H1 (cell line): ENCODE measurements at regions not wholly inside any gene's neighbourhood (a gene's known extent, or its start where the extent isn't known, plus 50 kb on each side); places are given as distances from the start of the nearest gene placed in this dataset.

Experiments
- CTCF ChIA-PET: fragments of 300-600 bp; sonication (Branson Sonifier 250); formaldehyde crosslinking; loops from one replicate; lab custom pipeline; 2021; ENCODE audit not compliant: partially characterized antibody; lab: Charles Lee
- POLR2A ChIA-PET: fragments of 300-600 bp; sonication (Branson Sonifier 250); formaldehyde crosslinking; loops from one replicate; lab custom pipeline; 2021; ENCODE audit warnings: inconsistent platforms; ENCODE audit not compliant: partially characterized antibody; lab: Charles Lee
- DNase-seq, 2 experiments: peaks; one replicate each; pipeline versions ENCODE4 v3.0.0 to v3.0.0-alpha.2; 2010 to 2022; ENCODE audit warnings: low spot score in 2 of 2, low read depth in 1 of 2, mixed read lengths in 1 of 2
- FAIRE-seq: peaks from 2 replicates; lab custom pipeline; 2011; peaks lifted over from hg19 to GRCh38; lab: Jason Lieb, UNC
- H2AFZ ChIP-seq: 2 replicates; pipeline ENCODE4 v1.8.1; 2012; ENCODE audit warnings: low read length, inconsistent platforms
- H2AK5ac ChIP-seq: 2 replicates; pipeline ENCODE4 v1.6.1; 2013; ENCODE audit warnings: low read depth, low read length
- H2BK120ac ChIP-seq: replicated peaks from 2 replicates; pipeline ENCODE3; 2013; ENCODE audit warnings: low read depth, low read length, inconsistent platforms
- H2BK12ac ChIP-seq: 2 replicates; pipeline ENCODE4 v1.6.1; 2013; ENCODE audit warnings: low read depth, low read length
- H2BK15ac ChIP-seq: 2 replicates; pipeline ENCODE4 v1.6.1; 2013; ENCODE audit warnings: low read length
- H2BK20ac ChIP-seq: 2 replicates; pipeline ENCODE4 v1.6.1; 2013; ENCODE audit warnings: low read length
- H2BK5ac ChIP-seq: 2 replicates; pipeline ENCODE4 v1.6.1; 2013; ENCODE audit warnings: low read depth, low read length
- H3K14ac ChIP-seq: 2 replicates; pipeline ENCODE4 v1.6.1; 2013; ENCODE audit warnings: inconsistent platforms; ENCODE audit not compliant: insufficient read length
- H3K18ac ChIP-seq: 2 replicates; pipeline ENCODE4 v1.6.1; 2013; ENCODE audit warnings: low read length; ENCODE audit errors: extremely low read depth
- H3K23ac ChIP-seq: 2 replicates; pipeline ENCODE4 v1.6.1; 2013; ENCODE audit warnings: inconsistent platforms; ENCODE audit not compliant: insufficient read length
- H3K23me2 ChIP-seq: 2 replicates; pipeline ENCODE4 v1.6.1; 2013; ENCODE audit warnings: low read depth, low read length
- H3K27ac ChIP-seq: 2 replicates; pipeline ENCODE4 v1.6.1; 2011; ENCODE audit warnings: low read depth, low read length, inconsistent platforms
- H3K27me3 ChIP-seq, 4 experiments: replicated peaks in 1 of 4; 1 replicate in 1 of 4; 2 replicates in 3 of 4; pipeline versions ENCODE4 v1.6.1 to v1.8.1; 2011 to 2013; ENCODE audit warnings: low read length in 3 of 4, mild to moderate bottlenecking in 3 of 4, inconsistent platforms in 2 of 4, mixed read lengths in 2 of 4, moderate library complexity in 1 of 4; ENCODE audit not compliant: control insufficient read depth in 3 of 4, insufficient read depth in 3 of 4; ENCODE audit errors: extremely low read depth in 1 of 4
- H3K36me3 ChIP-seq, 4 experiments: 2 replicates each; pipeline versions ENCODE4 v1.6.1 to v1.8.1; 2011 to 2013; ENCODE audit warnings: mild to moderate bottlenecking in 4 of 4, low read length in 3 of 4, moderate library complexity in 2 of 4, control low read depth in 1 of 4, inconsistent platforms in 1 of 4; ENCODE audit not compliant: insufficient read depth in 4 of 4, control insufficient read depth in 2 of 4
- H3K4ac ChIP-seq: replicated peaks from 2 replicates; pipeline ENCODE3; 2013; ENCODE audit warnings: low read length, low read depth, mixed read lengths, inconsistent platforms; ENCODE audit not compliant: insufficient read length
- H3K4me1 ChIP-seq, 4 experiments: replicated peaks in 1 of 4; 1 replicate in 1 of 4; 2 replicates in 3 of 4; pipeline versions ENCODE4 v1.6.1 to v1.8.1; 2011 to 2013; ENCODE audit warnings: low read length in 3 of 4, inconsistent platforms in 2 of 4, mixed read lengths in 1 of 4; ENCODE audit not compliant: insufficient read depth in 4 of 4, control insufficient read depth in 3 of 4
- H3K4me2 ChIP-seq, 2 experiments: 2 replicates each; pipeline versions ENCODE4 v1.6.1 to v1.8.1; 2011 to 2013; ENCODE audit warnings: low read depth in 2 of 2, low read length in 2 of 2, control low read depth in 1 of 2, inconsistent platforms in 1 of 2, mild to moderate bottlenecking in 1 of 2; ENCODE audit not compliant: insufficient read depth in 1 of 2
- H3K4me3 ChIP-seq, 4 experiments: fragments of 200-600, 300-600 bp in 1 of 4; sonication (generic), shearing (Covaris generic), sonication (Bioruptor Twin) in 1 of 4; 2 replicates each; pipeline versions ENCODE4 v1.5.1 to v1.8.1; 2011 to 2016; ENCODE audit warnings: low read length in 4 of 4, low read depth in 3 of 4, control low read depth in 2 of 4, inconsistent platforms in 2 of 4, mild to moderate bottlenecking in 2 of 4, mixed read lengths in 1 of 4, moderate library complexity in 1 of 4; ENCODE audit not compliant: insufficient read depth in 2 of 4; ENCODE audit errors: extremely low read depth in 1 of 4
- H3K56ac ChIP-seq: replicated peaks from 2 replicates; pipeline ENCODE3; 2013; ENCODE audit warnings: low read depth, mild to moderate bottlenecking, mixed read lengths, low read length, inconsistent platforms; ENCODE audit not compliant: insufficient read length
- H3K79me1 ChIP-seq: 2 replicates; pipeline ENCODE4 v1.6.1; 2013; ENCODE audit warnings: low read depth, low read length, control low read depth
- H3K79me2 ChIP-seq, 2 experiments: 2 replicates each; pipeline versions ENCODE4 v1.6.1 to v1.8.1; 2012 to 2013; ENCODE audit warnings: low read length in 2 of 2, mild to moderate bottlenecking in 2 of 2, inconsistent platforms in 1 of 2; ENCODE audit not compliant: insufficient read depth in 2 of 2, control insufficient read depth in 1 of 2
- H3K9ac ChIP-seq, 4 experiments: replicated peaks in 1 of 4; 1 replicate in 1 of 4; 2 replicates in 3 of 4; pipeline versions ENCODE4 v1.6.1 to v1.8.1; 2011 to 2013; ENCODE audit warnings: low read depth in 3 of 4, low read length in 3 of 4, control low read depth in 2 of 4, mild to moderate bottlenecking in 2 of 4, moderate library complexity in 2 of 4, inconsistent platforms in 1 of 4; ENCODE audit errors: extremely low read depth in 1 of 4
- H3K9me3 ChIP-seq, 2 experiments: 2 replicates each; pipeline versions ENCODE4 v1.6.1 to v1.8.1; 2012 to 2013; ENCODE audit warnings: mild to moderate bottlenecking in 2 of 2, moderate library complexity in 2 of 2, control low read depth in 1 of 2, inconsistent platforms in 1 of 2, low read depth in 1 of 2, low read length in 1 of 2, mixed read lengths in 1 of 2; ENCODE audit not compliant: insufficient read depth in 2 of 2
- H4K20me1 ChIP-seq, 2 experiments: replicated peaks in 1 of 2; 2 replicates each; pipeline versions ENCODE3 to v1.8.1; 2011 to 2013; ENCODE audit warnings: inconsistent platforms in 2 of 2, low read length in 2 of 2, mild to moderate bottlenecking in 1 of 2; ENCODE audit not compliant: insufficient read depth in 2 of 2, control insufficient read depth in 1 of 2
- H4K5ac ChIP-seq: 2 replicates; pipeline ENCODE4 v1.6.1; 2013; ENCODE audit warnings: low read length, low read depth, mixed read lengths, inconsistent platforms; ENCODE audit not compliant: insufficient read length
- H4K8ac ChIP-seq: 2 replicates; pipeline ENCODE4 v1.8.0; 2013; ENCODE audit warnings: mild to moderate bottlenecking, moderate library complexity, low read length, inconsistent platforms; ENCODE audit not compliant: insufficient read depth; ENCODE audit errors: extremely low read depth
- H4K91ac ChIP-seq: replicated peaks from 2 replicates; pipeline ENCODE3; 2013; ENCODE audit warnings: low read length, mixed read lengths, inconsistent platforms; ENCODE audit not compliant: insufficient read length
- MAFK ChIP-seq: IDR thresholded peaks from 2 replicates; pipeline ENCODE4 v1.6.1; 2012; ENCODE audit warnings: low read depth, mild to moderate bottlenecking, improper control_type of control experiment, low read length
- WGBS, 2 experiments: shearing (Covaris generic) in 1 of 2; methylation state at CpG; one replicate each; pipeline versions ENCODE4 v1.1.6 to v1.1.7; 2013 to 2015; ENCODE audit warnings: low lambda C conversion rate in 2 of 2, mixed read lengths in 2 of 2, inconsistent platforms in 1 of 2, low coverage in 1 of 2, missing lambda C conversion rate in 1 of 2; ENCODE audit not compliant: insufficient replicate concordance in 2 of 2, insufficient coverage in 1 of 2, insufficient read length in 1 of 2; ENCODE audit errors: extremely low coverage in 1 of 2, missing lambda C conversion rate in 1 of 2; 5-methylcytosine and 5-hydroxymethylcytosine counted together

GRCh38 chr13:40080676-40081075 lies 425.2 kb downstream of the COG6 start:
- H3K56ac ChIP-seq: no peak overlapping the region
- H3K27me3 ChIP-seq: no peaks in the 10 kb centered on the region
- no peaks in the 10 kb centered on the region for H3K36me3 ChIP-seq
- H2AK5ac ChIP-seq: no peak overlapping the region
- no peak overlapping the region for H4K8ac ChIP-seq
- H2BK20ac ChIP-seq: no peak overlapping the region
- no peak overlapping the region for H3K4me2 ChIP-seq
- no peak overlapping the region for H2BK12ac ChIP-seq
- no peak overlapping the region for H3K27ac ChIP-seq
- CTCF ChIA-PET: interaction anchor here (0.7 to 1.6 kb wide), 4 partner anchors 11 to 62 kb away, joined by 3 to 5 read pairs (median 3); no protein-coding TSS in a partner anchor
- H2BK120ac ChIP-seq: no peak overlapping the region
- H3K4me3 ChIP-seq: no peak overlapping the region
- DNase-seq: no peak
- no peaks in the 10 kb centered on the region for H3K79me2 ChIP-seq
- H3K14ac ChIP-seq: no peak overlapping the region
- no peak overlapping the region for H4K91ac ChIP-seq
- TF ChIP-seq MAFK: no peak
- TF ChIP-seq, all 59 proteins: peak for 0
- H3K23me2 ChIP-seq: no peaks in the 10 kb centered on the region
- no peak overlapping the region for H3K4ac ChIP-seq
- H3K18ac ChIP-seq: no peak overlapping the region
- H2AFZ ChIP-seq: no peak overlapping the region
- POLR2A ChIA-PET: no interaction called here
- H2BK15ac ChIP-seq: no peak overlapping the region
- H3K9ac ChIP-seq: no peak overlapping the region
- FAIRE-seq: no peak
- 0 out of 4 replicates have a peak, but pooled peaks cover 0 to 5% of the 10 kb centered on the region in 2 experiments for H3K9me3 ChIP-seq
- 96% methylated on average over 2 of the region's 2 CpGs; no CpG with 5 or more reads in 1 of the 2 experiments for WGBS, 2 experiments
- H3K4me1 ChIP-seq: no peaks in the 10 kb centered on the region; a peak in 1 of 7 replicates
- H3K23ac ChIP-seq: no peak overlapping the region
- no peaks in the 10 kb centered on the region for H3K79me1 ChIP-seq
- no peaks in the 10 kb centered on the region for H4K20me1 ChIP-seq
- H4K5ac ChIP-seq: no peak overlapping the region
- no peak overlapping the region for H2BK5ac ChIP-seq
